NCI-H2227 (cell line): ENCODE measurements at regions not wholly inside any gene's neighbourhood (a gene's known extent, or its start where the extent isn't known, plus 50 kb on each side); places are given as distances from the start of the nearest gene placed in this dataset.

ENCODE experiments used
- DNase-seq: peaks from one replicate; lab custom pipeline; 2025; ENCODE audit not compliant: unreplicated experiment; lab: John Stamatoyannopoulos, UW

GRCh38 chr16:6349725-6350124 is 982.9 kb upstream of the RBFOX1 start:
- DNase-seq, result no peak

DNA sequence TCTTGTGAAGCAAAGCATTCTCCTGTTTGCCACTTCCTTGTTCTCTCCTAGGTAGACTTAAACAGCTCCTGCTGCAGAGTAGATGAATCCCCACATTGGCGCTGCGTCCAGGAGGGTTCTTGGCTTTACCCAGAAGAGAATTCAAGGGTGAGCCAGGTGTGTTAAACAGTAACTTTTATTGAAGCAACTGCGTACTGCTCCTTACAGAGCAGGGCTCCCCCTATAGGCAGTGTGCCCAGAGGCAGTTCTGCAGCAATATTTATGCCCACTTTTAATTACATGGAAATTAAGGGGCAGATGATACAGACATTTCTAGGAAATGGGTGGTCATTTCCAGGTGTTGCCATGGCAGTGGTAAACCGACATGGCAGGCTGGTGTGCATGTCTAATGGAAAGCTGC is 987.6 kb upstream of the RBFOX1 start:
- no peak for DNase-seq

DNA sequence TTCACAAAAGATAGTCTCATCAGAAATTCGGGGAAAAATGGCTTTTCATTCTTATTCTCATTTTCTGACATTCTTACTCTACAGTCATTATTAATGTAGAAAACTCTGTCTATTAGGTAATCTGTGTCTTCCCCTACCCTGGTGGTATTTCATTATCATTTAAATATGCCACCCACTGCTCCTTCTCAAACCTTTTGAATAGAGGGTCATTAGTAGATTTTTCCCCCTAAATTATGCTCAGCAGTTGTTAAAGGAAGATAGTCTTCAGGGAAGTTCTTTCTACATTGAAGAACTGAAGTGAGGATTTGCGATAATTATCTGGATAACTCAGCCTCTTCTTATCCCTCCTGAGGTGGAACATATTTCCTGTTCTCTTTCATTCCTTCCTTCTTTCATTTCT is 989.5 kb upstream of the RBFOX1 start:
- DNase-seq, result no peak

GRCh38 chr16:6341981-6342380 is 990.7 kb upstream of the RBFOX1 start:
- DNase-seq, result no peak

DNA sequence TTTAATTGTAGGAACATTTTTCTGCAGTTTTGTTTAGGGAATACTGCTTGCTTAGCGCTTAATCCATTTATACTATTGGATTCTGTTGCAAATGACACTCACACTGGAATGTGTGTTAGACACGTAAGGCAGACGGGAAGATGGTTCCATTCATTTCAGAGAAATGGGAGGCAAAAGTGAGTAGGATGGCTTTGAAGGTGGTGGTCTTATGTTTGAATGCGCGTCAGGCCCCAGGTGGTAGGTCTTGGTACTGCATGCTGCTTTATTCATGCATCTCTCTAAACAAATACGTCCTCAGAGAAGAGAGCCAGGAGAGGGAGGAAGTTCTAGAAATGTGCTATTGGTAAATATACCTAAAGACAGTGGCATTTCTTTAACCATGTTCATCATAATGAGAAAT is 997.6 kb upstream of the RBFOX1 start:
- DNase-seq, result peak; percentile 18

DNA sequence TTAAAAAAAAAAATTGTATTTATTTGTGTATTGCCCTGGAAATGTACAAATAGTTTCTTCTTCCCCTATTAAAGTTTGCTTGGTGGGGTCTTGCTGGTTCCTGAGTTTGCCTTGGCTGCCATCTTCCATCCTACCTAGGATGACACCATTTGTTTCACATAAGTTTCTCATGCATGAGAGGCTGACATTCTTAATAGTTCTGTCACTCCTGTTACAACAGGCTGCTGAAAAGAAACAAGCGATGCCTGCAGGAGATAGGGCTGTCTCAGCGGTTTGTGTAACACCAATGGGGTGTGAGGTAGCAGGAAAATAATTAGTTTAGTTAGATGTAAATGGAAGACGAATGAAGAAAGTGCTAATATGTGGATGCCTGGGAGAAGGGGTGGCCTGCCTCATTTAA is 1000.9 kb upstream of the RBFOX1 start:
- no peak for DNase-seq

DNA sequence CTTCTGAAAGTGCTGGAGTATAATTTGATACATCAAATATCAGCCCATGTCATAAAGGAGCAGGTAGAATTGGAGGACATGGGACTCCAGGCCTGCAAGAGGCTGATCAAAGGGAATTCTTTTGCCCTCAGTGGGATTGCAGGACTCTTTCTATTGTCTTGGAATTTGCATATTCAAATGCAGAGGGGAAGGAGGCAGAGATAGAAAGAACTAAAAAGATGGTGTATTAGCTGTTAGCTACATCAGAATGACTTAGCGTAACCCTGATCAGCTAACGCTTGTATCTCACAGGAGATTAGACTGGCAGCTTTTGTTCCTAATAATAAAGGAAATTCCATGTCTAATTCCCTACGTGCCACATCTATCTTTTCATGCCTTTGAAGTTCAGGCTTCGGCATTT is 1014.7 kb upstream of the RBFOX1 start:
- DNase-seq, result no peak

GRCh38 chr16:6309271-6309670 is 1023.4 kb upstream of the RBFOX1 start:
- peak; percentile 8 for DNase-seq

DNA sequence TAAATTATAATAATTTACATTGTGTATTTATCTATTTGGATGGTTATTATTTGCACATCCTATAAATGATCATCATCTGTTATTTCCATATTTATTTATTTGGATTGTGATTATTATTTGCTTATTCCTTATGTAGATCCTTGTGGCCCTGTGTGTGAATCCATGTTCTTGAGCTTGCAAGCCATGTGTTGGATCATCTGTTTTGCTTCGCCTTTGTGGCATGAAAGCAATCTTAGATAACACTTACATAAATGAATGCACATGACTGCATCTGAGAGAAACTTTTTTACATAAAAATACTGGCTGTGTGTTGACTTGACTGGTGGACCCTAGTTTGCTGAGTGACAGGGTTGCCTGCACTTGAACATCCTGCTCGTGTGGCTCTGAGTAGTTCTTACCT is 1024.5 kb upstream of the RBFOX1 start:
- DNase-seq, result no peak

DNA sequence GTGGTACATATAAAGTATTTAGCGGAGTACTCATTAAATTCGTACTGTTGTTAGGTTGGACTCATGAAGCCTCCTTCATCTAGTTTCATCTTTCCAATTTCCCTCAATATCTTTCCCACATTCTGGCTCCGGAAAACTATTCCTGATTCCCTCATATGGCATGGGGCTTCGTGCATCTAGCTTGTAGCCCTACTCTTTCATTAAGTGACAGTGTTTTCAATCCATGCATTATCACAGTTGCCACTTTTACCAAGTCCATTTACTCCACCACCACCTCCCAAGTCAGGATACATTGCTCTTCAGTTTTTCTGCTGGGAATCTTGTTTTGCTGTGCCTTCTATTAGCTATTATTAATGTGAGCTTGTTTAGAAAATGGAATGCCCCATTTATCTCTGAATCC is 1032.1 kb upstream of the RBFOX1 start:
- DNase-seq, result no peak

DNA sequence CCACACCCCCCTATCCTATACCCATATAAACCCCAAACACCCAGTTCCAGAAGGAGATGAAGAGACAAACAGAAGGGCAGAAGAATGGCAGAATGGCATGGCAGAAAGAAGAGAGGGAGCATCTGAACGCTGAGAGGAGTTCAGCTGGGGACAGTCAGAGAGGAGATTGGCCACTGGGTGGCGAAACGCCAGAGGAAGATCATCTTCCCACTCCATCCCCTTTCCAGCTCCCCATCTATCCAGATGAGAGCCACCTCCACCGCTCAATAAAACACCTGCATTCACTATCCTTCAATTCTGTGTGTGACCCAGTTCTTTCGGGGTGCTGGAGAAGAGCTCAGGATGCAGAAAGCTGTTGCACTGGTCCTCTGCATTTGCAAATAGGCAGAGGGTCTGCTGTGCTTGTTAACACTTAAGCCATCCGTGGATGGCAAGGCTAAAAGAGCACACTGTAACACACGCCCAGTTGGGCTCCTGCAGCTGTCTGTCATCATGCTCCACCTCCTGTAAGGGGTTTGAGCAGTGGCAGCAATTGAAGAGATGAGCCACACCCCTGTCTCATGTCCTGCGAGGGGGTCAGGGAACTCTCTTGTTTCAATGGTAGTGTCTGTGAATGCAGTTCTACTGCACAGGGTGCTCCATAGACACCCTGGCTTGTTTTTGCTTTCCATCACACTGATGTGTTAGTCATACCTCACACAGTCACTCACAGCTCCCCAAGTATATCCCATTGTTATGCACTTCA is 1034.8 kb upstream of the RBFOX1 start:
- no peak for DNase-seq

GRCh38 chr16:6286176-6286575 is 1046.5 kb upstream of the RBFOX1 start:
- no peak for DNase-seq

- no peak for DNase-seq
These were observed 1047.9 kb upstream of the RBFOX1 start for GRCh38 chr16:6284731-6285130.

- no peak for DNase-seq
These were observed 1050.7 kb upstream of the RBFOX1 start for GRCh38 chr16:6281994-6282393.

- DNase-seq, result no peak
These were observed 1051.4 kb upstream of the RBFOX1 start for GRCh38 chr16:6281274-6281673.

DNA sequence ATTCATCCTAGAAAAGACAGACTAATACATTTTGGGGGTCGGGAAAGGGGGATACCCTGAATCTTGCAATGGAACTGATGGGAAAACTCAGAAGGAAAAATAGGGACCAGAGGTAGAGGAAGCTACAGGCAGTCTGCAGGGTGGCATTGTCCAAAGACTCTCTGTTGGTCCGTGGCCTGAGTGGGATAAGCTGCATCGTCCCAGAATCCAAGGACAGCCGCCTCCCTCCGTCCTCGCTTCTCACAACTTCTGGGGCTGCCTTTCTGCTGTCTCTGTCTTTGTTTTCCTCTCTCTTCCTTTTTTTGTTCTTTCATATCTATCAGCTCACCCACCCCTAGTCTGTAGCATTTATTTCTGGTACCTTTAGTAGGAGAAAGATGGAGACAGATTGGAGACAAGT is 1052.6 kb upstream of the RBFOX1 start:
- DNase-seq, result no peak

DNA sequence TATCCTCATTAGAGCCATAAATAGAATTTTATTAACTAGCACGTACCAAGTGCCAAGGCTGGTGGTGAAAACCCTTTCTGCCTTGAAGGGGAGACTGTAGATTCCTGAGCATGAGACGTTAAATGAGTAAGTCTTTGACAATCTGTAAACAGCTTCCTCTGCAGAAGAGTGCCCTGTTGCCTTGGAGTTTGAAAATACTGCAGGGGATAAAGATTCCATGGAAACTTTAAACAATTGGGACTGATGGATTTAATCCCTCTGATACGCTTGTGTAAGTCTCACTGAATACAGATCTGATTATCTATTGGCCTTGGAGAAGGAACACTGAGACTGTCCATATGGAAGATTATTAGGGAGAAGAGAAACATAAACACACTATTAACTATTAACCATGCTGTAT is 1053.4 kb upstream of the RBFOX1 start:
- no peak for DNase-seq

DNA sequence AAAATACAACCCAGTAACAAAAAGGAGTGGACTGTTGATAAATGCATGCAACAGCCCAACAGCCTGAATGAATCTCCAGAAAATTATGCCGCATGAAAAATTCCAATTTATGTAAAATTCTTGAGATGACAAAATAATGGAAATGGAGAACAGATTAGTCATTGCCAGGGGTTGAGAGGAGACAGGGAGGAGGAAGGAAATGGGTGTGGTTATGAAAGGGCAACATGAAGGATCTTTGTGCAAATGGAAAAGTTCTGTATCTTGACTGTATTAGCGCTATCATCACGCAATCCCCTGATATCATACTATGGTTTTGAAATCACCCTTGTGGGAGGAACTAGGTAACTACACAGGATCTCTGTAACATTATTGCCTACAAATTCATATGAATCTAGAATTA is 1058.3 kb upstream of the RBFOX1 start:
- no peak for DNase-seq

DNA sequence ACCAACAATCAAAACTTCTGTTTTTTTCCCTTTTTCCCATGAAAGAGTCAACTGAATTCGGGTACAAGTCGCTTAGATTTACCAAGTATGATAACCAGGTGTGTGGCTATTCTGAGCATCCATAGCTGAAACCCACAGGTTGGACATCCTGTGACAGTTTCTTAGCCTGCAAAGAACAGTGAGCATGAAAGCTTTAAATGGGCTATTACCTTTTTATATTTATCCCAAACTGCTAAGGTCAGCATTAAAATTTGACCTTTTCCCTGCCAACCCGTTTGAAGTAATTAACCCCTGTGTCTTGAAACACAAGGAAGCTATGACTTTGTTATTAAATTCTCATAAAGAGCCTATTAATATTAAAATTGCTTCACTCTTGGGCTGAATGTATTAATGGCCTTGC is 1065.0 kb upstream of the RBFOX1 start:
- no peak for DNase-seq

DNA sequence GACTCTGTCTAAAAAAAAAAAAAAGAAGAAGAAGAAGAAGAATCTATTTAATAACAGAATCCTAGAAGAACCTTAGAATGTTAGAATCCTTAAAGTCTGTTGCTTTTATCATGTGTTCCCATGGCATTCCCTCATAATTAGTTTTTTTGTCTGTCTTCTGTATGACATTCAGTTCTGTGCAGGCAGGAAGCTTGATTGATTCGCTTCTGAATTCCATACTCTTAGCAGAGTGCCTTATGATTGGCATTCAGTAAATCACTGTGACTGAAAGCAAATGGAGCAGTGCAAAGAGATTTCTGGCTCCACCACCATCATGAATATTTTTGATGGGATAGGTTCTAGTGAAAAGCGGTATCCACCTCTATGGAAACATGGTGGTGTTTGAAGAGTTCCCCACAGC is 1065.9 kb upstream of the RBFOX1 start:
- no peak for DNase-seq

DNA sequence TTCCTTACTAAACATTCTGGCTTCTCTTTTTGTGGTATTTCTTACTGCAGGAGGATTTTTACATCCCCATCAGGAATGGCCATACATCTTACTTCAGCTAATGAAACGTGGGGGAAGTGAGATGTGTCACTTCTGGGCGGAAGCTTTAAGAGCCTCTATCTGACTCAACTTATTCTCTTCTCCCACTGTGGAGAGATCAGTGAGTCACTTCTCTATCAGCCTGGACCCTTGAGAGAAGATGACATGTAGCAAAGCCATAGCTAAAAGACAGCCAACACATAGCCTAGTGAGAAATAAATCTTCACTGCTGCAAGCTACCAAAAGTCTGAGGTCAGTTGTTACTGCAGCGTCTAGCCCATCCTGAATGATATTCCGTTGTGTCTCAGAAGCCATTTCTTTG is 1066.7 kb upstream of the RBFOX1 start:
- no peak for DNase-seq

- DNase-seq, result no peak
These were observed 1074.6 kb upstream of the RBFOX1 start for GRCh38 chr16:6258056-6258455.

DNA sequence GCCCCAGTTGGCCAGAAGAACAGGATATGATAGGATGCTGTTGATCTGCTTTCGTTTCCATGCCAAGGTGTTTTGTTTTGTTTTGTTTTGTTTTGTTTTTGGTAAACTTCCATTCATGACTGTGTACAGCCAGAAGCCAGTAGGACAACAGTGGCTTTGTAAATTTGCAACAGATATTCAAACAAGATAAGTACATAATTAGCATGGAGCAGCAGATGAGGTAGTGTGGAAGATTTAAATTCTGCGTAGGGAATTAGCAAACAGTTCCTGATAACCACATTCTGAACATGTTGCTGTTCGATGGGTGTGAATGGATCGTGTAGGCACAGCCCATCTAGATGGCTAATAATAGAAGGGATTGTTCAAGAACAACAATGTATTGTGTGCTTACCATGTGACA is 1080.1 kb upstream of the RBFOX1 start:
- DNase-seq, result no peak
